ENCODE measurements at regions not wholly inside any gene's neighbourhood (a gene's known extent, or its start where the extent isn't known, plus 50 kb on each side); places are given as distances from the start of the nearest gene placed in this dataset.

GRCh38 chr2:23065210-23065609, 319.8 kb upstream of the KLHL29 start:
- POLR2A ChIA-PET = no interaction called here
- TF ChIP-seq SP1 (IDR thresholded peaks at IDR 0.05) (no peak), BHLHE40 (IDR thresholded peaks at IDR 0.05; ENCODE audit: borderline replicate concordance) (no peak), FOXM1 (IDR thresholded peaks at IDR 0.05; ENCODE audit: borderline replicate concordance) (no peak), PKNOX1 (IDR thresholded peaks at IDR 0.05) (no peak), L3MBTL2 (conservative IDR thresholded peaks at IDR 0.05) (no peak), LEF1 (IDR thresholded peaks at IDR 0.05; ENCODE audit: borderline replicate concordance) (no peak), ZNF384 (IDR thresholded peaks at IDR 0.05) (no peak), SUZ12 (IDR thresholded peaks at IDR 0.05) (no peak)
- CTCF ChIA-PET = no interaction called here
- DNase-seq (ENCODE audit: extremely low spot score) = no peak

- no peak for DNase-seq (ENCODE audit: extremely low spot score)
- ChIA-PET CTCF (no interaction called here), POLR2A (no interaction called here)
- TF ChIP-seq FOXA1 (IDR thresholded peaks at IDR 0.05) (no peak), SUZ12 (IDR thresholded peaks at IDR 0.05) (no peak)
Measured at GRCh38 chr2:23065936-23066335, 319.0 kb upstream of the KLHL29 start.

GRCh38 chr2:23066686-23067085, 318.3 kb upstream of the KLHL29 start:
- no peak for DNase-seq (ENCODE audit: extremely low spot score)
- TF ChIP-seq L3MBTL2 (conservative IDR thresholded peaks at IDR 0.05) (no peak), HDGF (IDR thresholded peaks at IDR 0.05; ENCODE audit: borderline replicate concordance) (no peak), SP1 (IDR thresholded peaks at IDR 0.05) (no peak), BHLHE40 (IDR thresholded peaks at IDR 0.05; ENCODE audit: borderline replicate concordance) (no peak), SUZ12 (IDR thresholded peaks at IDR 0.05) (no peak), ELF4 (IDR thresholded peaks at IDR 0.05) (no peak), FOXK2 (IDR thresholded peaks at IDR 0.05) (no peak), FOXM1 (IDR thresholded peaks at IDR 0.05; ENCODE audit: borderline replicate concordance) (no peak), ZNF384 (IDR thresholded peaks at IDR 0.05) (no peak), LEF1 (IDR thresholded peaks at IDR 0.05; ENCODE audit: borderline replicate concordance) (no peak), ARNT (IDR thresholded peaks at IDR 0.05) (no peak), TARDBP (IDR thresholded peaks at IDR 0.05) (no peak)
- ChIA-PET POLR2A (no interaction called here), CTCF (no interaction called here)

GRCh38 chr2:23069156-23069555, 315.8 kb upstream of the KLHL29 start:
- TF ChIP-seq SUZ12 (IDR thresholded peaks at IDR 0.05) (no peak), PKNOX1 (IDR thresholded peaks at IDR 0.05) (no peak), SP1 (IDR thresholded peaks at IDR 0.05) (no peak), FOXK2 (IDR thresholded peaks at IDR 0.05) (no peak), L3MBTL2 (conservative IDR thresholded peaks at IDR 0.05) (no peak), HDGF (IDR thresholded peaks at IDR 0.05; ENCODE audit: borderline replicate concordance) (no peak), ZNF384 (IDR thresholded peaks at IDR 0.05) (no peak), TARDBP (IDR thresholded peaks at IDR 0.05) (no peak), LEF1 (IDR thresholded peaks at IDR 0.05; ENCODE audit: borderline replicate concordance) (no peak)
- ChIA-PET CTCF (no interaction called here), POLR2A (no interaction called here)
- DNase-seq (ENCODE audit: extremely low spot score) = no peak

GRCh38 chr2:23069923-23070322, 315.1 kb upstream of the KLHL29 start:
- TF ChIP-seq SUZ12 (IDR thresholded peaks at IDR 0.05) = no peak
- no peak for TF ChIP-seq L3MBTL2 (conservative IDR thresholded peaks at IDR 0.05)
- TF ChIP-seq SP1 (IDR thresholded peaks at IDR 0.05) = no peak
- no peak for TF ChIP-seq ZNF384 (IDR thresholded peaks at IDR 0.05)
- TF ChIP-seq TARDBP (IDR thresholded peaks at IDR 0.05) = no peak
- TF ChIP-seq FOXA1 (IDR thresholded peaks at IDR 0.05) = no peak
- no peak for TF ChIP-seq PKNOX1 (IDR thresholded peaks at IDR 0.05)
- TF ChIP-seq ARNT (IDR thresholded peaks at IDR 0.05) = no peak
- no peak for TF ChIP-seq BHLHE40 (IDR thresholded peaks at IDR 0.05; ENCODE audit: borderline replicate concordance)
- TF ChIP-seq FOXK2 (IDR thresholded peaks at IDR 0.05) = no peak
- no peak for TF ChIP-seq CTBP1 (IDR thresholded peaks at IDR 0.05; ENCODE audit: borderline replicate concordance)
- no peak for TF ChIP-seq HDGF (IDR thresholded peaks at IDR 0.05; ENCODE audit: borderline replicate concordance)
- TF ChIP-seq NFRKB (IDR thresholded peaks at IDR 0.05) = no peak
- TF ChIP-seq ELF4 (IDR thresholded peaks at IDR 0.05) = no peak
- no peak for TF ChIP-seq FOXM1 (IDR thresholded peaks at IDR 0.05; ENCODE audit: borderline replicate concordance)
- no peak for TF ChIP-seq LEF1 (IDR thresholded peaks at IDR 0.05; ENCODE audit: borderline replicate concordance)
- DNase-seq (ENCODE audit: extremely low spot score) = no peak
- POLR2A ChIA-PET = no interaction called here
- CTCF ChIA-PET = no interaction called here

- TF ChIP-seq TARDBP (IDR thresholded peaks at IDR 0.05) = no peak
- TF ChIP-seq PKNOX1 (IDR thresholded peaks at IDR 0.05) = no peak
- TF ChIP-seq CTBP1 (IDR thresholded peaks at IDR 0.05; ENCODE audit: borderline replicate concordance) = no peak
- no peak for TF ChIP-seq ELF4 (IDR thresholded peaks at IDR 0.05)
- TF ChIP-seq ZNF384 (IDR thresholded peaks at IDR 0.05) = no peak
- no peak for TF ChIP-seq FOXK2 (IDR thresholded peaks at IDR 0.05)
- no peak for TF ChIP-seq L3MBTL2 (conservative IDR thresholded peaks at IDR 0.05)
- no peak for TF ChIP-seq ARNT (IDR thresholded peaks at IDR 0.05)
- no peak for TF ChIP-seq HDGF (IDR thresholded peaks at IDR 0.05; ENCODE audit: borderline replicate concordance)
- TF ChIP-seq FOXA1 (IDR thresholded peaks at IDR 0.05) = no peak
- POLR2A ChIA-PET = no interaction called here
- DNase-seq (ENCODE audit: extremely low spot score) = no peak
- CTCF ChIA-PET = no interaction called here
Measured at GRCh38 chr2:23073056-23073455, 311.9 kb upstream of the KLHL29 start.
